ENCODE measurements at regions not wholly inside any gene's neighbourhood (a gene's known extent, or its start where the extent isn't known, plus 50 kb on each side); places are given as distances from the start of the nearest gene placed in this dataset.

GRCh38 chr4:82124365-82124764, 249.4 kb downstream of the HNRNPD start:
- TF ChIP-seq, protein P1, sequence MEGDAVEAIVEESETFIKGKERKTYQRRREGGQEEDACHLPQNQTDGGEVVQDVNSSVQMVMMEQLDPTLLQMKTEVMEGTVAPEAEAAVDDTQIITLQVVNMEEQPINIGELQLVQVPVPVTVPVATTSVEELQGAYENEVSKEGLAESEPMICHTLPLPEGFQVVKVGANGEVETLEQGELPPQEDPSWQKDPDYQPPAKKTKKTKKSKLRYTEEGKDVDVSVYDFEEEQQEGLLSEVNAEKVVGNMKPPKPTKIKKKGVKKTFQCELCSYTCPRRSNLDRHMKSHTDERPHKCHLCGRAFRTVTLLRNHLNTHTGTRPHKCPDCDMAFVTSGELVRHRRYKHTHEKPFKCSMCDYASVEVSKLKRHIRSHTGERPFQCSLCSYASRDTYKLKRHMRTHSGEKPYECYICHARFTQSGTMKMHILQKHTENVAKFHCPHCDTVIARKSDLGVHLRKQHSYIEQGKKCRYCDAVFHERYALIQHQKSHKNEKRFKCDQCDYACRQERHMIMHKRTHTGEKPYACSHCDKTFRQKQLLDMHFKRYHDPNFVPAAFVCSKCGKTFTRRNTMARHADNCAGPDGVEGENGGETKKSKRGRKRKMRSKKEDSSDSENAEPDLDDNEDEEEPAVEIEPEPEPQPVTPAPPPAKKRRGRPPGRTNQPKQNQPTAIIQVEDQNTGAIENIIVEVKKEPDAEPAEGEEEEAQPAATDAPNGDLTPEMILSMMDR (IDR thresholded peaks at IDR 0.05), result no peak
- TF ChIP-seq EZH2 (IDR thresholded peaks at IDR 0.05) (no peak), EZH2phosphoT487 (IDR thresholded peaks at IDR 0.05) (no peak)

Measured in neural progenitor cell (in vitro differentiated cells).